Neuronal stem cell (in vitro differentiated cells): ENCODE measurements at regions not wholly inside any gene's neighbourhood (a gene's known extent, or its start where the extent isn't known, plus 50 kb on each side); places are given as distances from the start of the nearest gene placed in this dataset.

Source experiments
- DNase-seq: peaks from one replicate; pipeline ENCODE4 v3.0.0-alpha.2; 2013; ENCODE audit warnings: low spot score
- H2AFZ ChIP-seq: one replicate; pipeline ENCODE4 v1.6.1; 2013; ENCODE audit warnings: mild to moderate bottlenecking, low read length, inconsistent platforms
- H2AK5ac ChIP-seq: 2 replicates; pipeline ENCODE4 v1.6.1; 2013; ENCODE audit warnings: low read depth, mild to moderate bottlenecking, inconsistent platforms, low read length, moderate library complexity, mixed read lengths
- H2BK120ac ChIP-seq: 2 replicates; pipeline ENCODE4 v1.6.1; 2013; ENCODE audit warnings: low read depth, mild to moderate bottlenecking, inconsistent platforms, low read length, moderate library complexity, mixed read lengths
- H2BK12ac ChIP-seq: one replicate; pipeline ENCODE4 v1.6.1; 2013; ENCODE audit warnings: low read length, inconsistent platforms
- H2BK15ac ChIP-seq: 2 replicates; pipeline ENCODE4 v1.6.1; 2013; ENCODE audit warnings: mild to moderate bottlenecking, low read length, inconsistent platforms, mixed read lengths
- H2BK5ac ChIP-seq: one replicate; pipeline ENCODE4 v1.6.1; 2013; ENCODE audit warnings: inconsistent platforms, mild to moderate bottlenecking, low read length, moderate library complexity
- H3K14ac ChIP-seq: one replicate; pipeline ENCODE4 v1.6.1; 2013; ENCODE audit warnings: low read length, inconsistent platforms
- H3K18ac ChIP-seq: 2 replicates; pipeline ENCODE4 v1.6.1; 2013; ENCODE audit warnings: low read length, inconsistent platforms
- H3K23ac ChIP-seq: 2 replicates; pipeline ENCODE4 v1.6.1; 2013; ENCODE audit warnings: low read depth, mild to moderate bottlenecking, mixed read lengths, low read length, inconsistent platforms; ENCODE audit not compliant: poor library complexity
- H3K27ac ChIP-seq: replicated peaks from 3 replicates; pipeline ENCODE4 v1.5.1; 2013; ENCODE audit warnings: low read length, inconsistent platforms
- H3K27me3 ChIP-seq, 3 experiments: 2 replicates each; pipeline ENCODE4 v1.6.1; 2013; ENCODE audit warnings: low read length in 3 of 3, mild to moderate bottlenecking in 2 of 3, inconsistent platforms in 1 of 3, low read depth in 1 of 3, mixed read lengths in 1 of 3, moderate library complexity in 1 of 3; ENCODE audit not compliant: control insufficient read depth in 3 of 3, insufficient read depth in 3 of 3
- H3K36me3 ChIP-seq, 2 donors: replicated peaks in 1 of 2; 2 replicates each; pipeline ENCODE4 v1.6.1; 2013; ENCODE audit warnings: low read length in 2 of 2; ENCODE audit not compliant: control insufficient read depth in 2 of 2, insufficient read depth in 2 of 2
- H3K4ac ChIP-seq: 2 replicates; pipeline ENCODE4 v1.6.1; 2013; ENCODE audit warnings: inconsistent platforms, mild to moderate bottlenecking, low read length, moderate library complexity
- H3K4me1 ChIP-seq, 2 donors: 1 replicate in 1 of 2; 2 replicates in 1 of 2; pipeline ENCODE4 v1.6.1; 2013; ENCODE audit warnings: low read length in 2 of 2, low read depth in 1 of 2; ENCODE audit not compliant: control insufficient read depth in 2 of 2, insufficient read depth in 1 of 2
- H3K4me2 ChIP-seq: one replicate; pipeline ENCODE4 v1.6.1; 2013; ENCODE audit warnings: mild to moderate bottlenecking, low read length, inconsistent platforms; ENCODE audit not compliant: insufficient read depth, poor library complexity, severe bottlenecking
- H3K4me3 ChIP-seq, 2 donors: 2 replicates each; pipeline ENCODE4 v1.5.1; 2013; ENCODE audit warnings: low read length in 2 of 2, mild to moderate bottlenecking in 2 of 2, inconsistent platforms in 1 of 2, moderate library complexity in 1 of 2
- H3K79me1 ChIP-seq: one replicate; pipeline ENCODE4 v1.6.1; 2013; ENCODE audit warnings: low read depth, mild to moderate bottlenecking, inconsistent platforms, low read length, moderate library complexity
- H3K9ac ChIP-seq: one replicate; pipeline ENCODE4 v1.6.1; 2013; ENCODE audit warnings: mild to moderate bottlenecking, low read depth, low read length, inconsistent platforms; ENCODE audit not compliant: poor library complexity
- H3K9me3 ChIP-seq, 2 donors: replicated peaks in 1 of 2; 2 replicates each; pipeline versions ENCODE3 to v1.6.1; 2013; ENCODE audit warnings: low read length in 2 of 2, mild to moderate bottlenecking in 2 of 2, inconsistent platforms in 1 of 2, low read depth in 1 of 2, mixed read lengths in 1 of 2, moderate library complexity in 1 of 2; ENCODE audit not compliant: control insufficient read depth in 2 of 2, insufficient read depth in 1 of 2
- H4K8ac ChIP-seq: one replicate; pipeline ENCODE4 v1.6.1; 2013; ENCODE audit warnings: low read depth, mild to moderate bottlenecking, inconsistent platforms, low read length, moderate library complexity
- H4K91ac ChIP-seq: one replicate; pipeline ENCODE4 v1.6.1; 2013; ENCODE audit warnings: low read length, low read depth, mild to moderate bottlenecking, inconsistent platforms; ENCODE audit not compliant: poor library complexity
- WGBS, 2 donors: extraction: QIAGEN DNeasy Blood & Tissue Kit; methylation state at CpG; one replicate each; pipeline ENCODE4 v1.1.7; 2013; ENCODE audit warnings: missing lambda C conversion rate in 2 of 2, mixed read lengths in 1 of 2; ENCODE audit not compliant: insufficient read length in 2 of 2, insufficient replicate concordance in 1 of 2; ENCODE audit errors: extremely low coverage in 2 of 2; 5-methylcytosine and 5-hydroxymethylcytosine counted together

DNA sequence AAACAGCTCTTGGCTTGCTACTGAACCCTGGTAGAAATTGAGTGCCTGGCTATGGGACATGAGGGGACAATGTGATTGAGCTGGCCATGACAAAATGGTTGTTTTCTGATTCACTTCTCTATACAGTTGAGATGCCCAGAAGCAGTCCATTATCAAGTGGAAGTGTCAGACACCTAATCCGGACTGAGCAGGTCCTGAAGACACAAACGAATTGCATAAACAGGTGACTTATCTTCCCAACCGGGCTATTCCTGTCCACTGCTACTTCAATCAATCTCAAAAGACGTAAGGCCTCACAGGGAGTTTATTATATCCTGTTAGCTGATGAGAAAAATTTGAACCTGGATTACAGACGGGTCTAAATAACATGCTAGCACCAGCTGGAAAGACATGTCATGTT, 105.5 kb upstream of the WAC start:
- Histone ChIP-seq H2BK12ac (no peak overlapping the region), H3K4ac (no peak overlapping the region), H3K9me3 (no peaks in the 10 kb centered on the region), H3K14ac (no peak overlapping the region), H3K4me3 (no peak overlapping the region), H3K4me1 (peaks cover 0 to 2% of the 10 kb centered on the region in 2 donors), H2BK5ac (no peak overlapping the region), H3K36me3 (no peaks in the 10 kb centered on the region), H3K79me1 (no peaks in the 10 kb centered on the region), H3K23ac (no peak overlapping the region), H2BK15ac (no peak overlapping the region), H2AFZ (no peak overlapping the region), H3K27me3 (no peaks in the 10 kb centered on the region), H4K8ac (no peak overlapping the region), H3K27ac (no peak overlapping the region), H3K18ac (no peak overlapping the region), H4K91ac (no peak overlapping the region), H3K4me2 (no peak overlapping the region), H3K9ac (no peak overlapping the region), H2BK120ac (no peak overlapping the region), H2AK5ac (no peak overlapping the region)
- DNase-seq = no peak
- no CpG with 5 or more reads among the region's 5 CpGs for WGBS, 2 donors

DNA sequence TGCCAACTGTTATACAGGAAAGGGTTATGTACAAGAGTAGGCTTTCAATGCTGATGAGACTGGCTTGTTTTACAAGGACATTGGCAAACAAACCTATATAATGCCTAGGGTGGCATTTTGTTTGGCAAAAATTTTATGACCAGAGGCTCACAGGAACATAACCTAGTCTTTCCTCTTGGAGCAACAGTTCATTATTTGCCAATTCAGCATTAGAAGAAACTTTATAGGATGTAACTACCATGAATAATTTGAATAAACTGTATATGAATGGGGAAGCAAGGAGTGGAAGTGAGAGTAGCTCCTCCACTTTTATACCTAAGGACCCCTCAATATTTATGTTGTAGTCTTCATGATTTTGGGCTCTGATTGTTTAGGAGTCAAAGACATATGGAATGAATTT, 103.9 kb upstream of the WAC start:
- Histone ChIP-seq H4K8ac (no peak overlapping the region), H3K4ac (no peak overlapping the region)

GRCh38 chr10:28429573-28430216, 103.2 kb upstream of the WAC start:
- Histone ChIP-seq H3K4me3 (no peak overlapping the region), H3K27ac (no peak overlapping the region), H3K4ac (no peak overlapping the region), H3K9ac (no peak overlapping the region), H3K4me2 (no peak overlapping the region), H4K8ac (no peak overlapping the region), H2AFZ (peak overlapping the region; percentile 2), H2AK5ac (no peak overlapping the region), H4K91ac (no peak overlapping the region), H3K27me3 (no peaks in the 10 kb centered on the region), H3K9me3 (no peaks in the 10 kb centered on the region), H3K4me1 (peaks cover 0 to 2% of the 10 kb centered on the region in 2 donors), H2BK5ac (no peak overlapping the region), H3K18ac (no peak overlapping the region), H3K79me1 (no peaks in the 10 kb centered on the region), H2BK15ac (no peak overlapping the region), H3K23ac (no peak overlapping the region), H3K36me3 (no peaks in the 10 kb centered on the region), H2BK12ac (no peak overlapping the region), H3K14ac (no peak overlapping the region), H2BK120ac (no peak overlapping the region)
- DNase-seq = no peak
- no CpG with 5 or more reads among the region's 3 CpGs for WGBS, 2 donors

More for the DNA sequence above, 103.9 kb upstream of the WAC start:
- Histone ChIP-seq H3K9me3 (no peaks in the 10 kb centered on the region), H3K9ac (no peak overlapping the region), H2AFZ (no peak overlapping the region), H3K79me1 (no peaks in the 10 kb centered on the region), H2BK15ac (no peak overlapping the region), H3K36me3 (no peaks in the 10 kb centered on the region), H3K4me3 (no peak overlapping the region), H3K14ac (no peak overlapping the region), H3K27me3 (no peaks in the 10 kb centered on the region), H2BK120ac (no peak overlapping the region), H2BK5ac (no peak overlapping the region), H3K23ac (no peak overlapping the region), H3K4me1 (peaks cover 0 to 2% of the 10 kb centered on the region in 2 donors), H3K4me2 (no peak overlapping the region), H4K91ac (no peak overlapping the region), H2AK5ac (no peak overlapping the region), H3K18ac (no peak overlapping the region), H3K27ac (no peak overlapping the region), H2BK12ac (no peak overlapping the region)
- no peak for DNase-seq

- DNase-seq = no peak
- Histone ChIP-seq H3K9ac (no peak overlapping the region), H2AFZ (no peak overlapping the region), H3K4me2 (no peak overlapping the region), H2BK120ac (no peak overlapping the region), H4K8ac (no peak overlapping the region), H2BK15ac (no peak overlapping the region), H3K4me1 (no peaks in the 10 kb centered on the region), H3K23ac (no peak overlapping the region), H3K4me3 (no peak overlapping the region), H3K27me3 (no peaks in the 10 kb centered on the region), H3K36me3 (no peaks in the 10 kb centered on the region), H4K91ac (no peak overlapping the region), H2BK5ac (no peak overlapping the region), H2AK5ac (no peak overlapping the region), H2BK12ac (no peak overlapping the region), H3K9me3 (no peaks in the 10 kb centered on the region), H3K4ac (no peak overlapping the region), H3K79me1 (no peaks in the 10 kb centered on the region), H3K27ac (no peak overlapping the region), H3K14ac (no peak overlapping the region), H3K18ac (no peak overlapping the region)
- no CpG with 5 or more reads among the region's 5 CpGs for WGBS, 2 donors
These were observed 101.8 kb upstream of the WAC start for GRCh38 chr10:28431139-28431538.
